GM21576 (cell line): ENCODE measurements at regions not wholly inside any gene's neighbourhood (a gene's known extent, or its start where the extent isn't known, plus 50 kb on each side); places are given as distances from the start of the nearest gene placed in this dataset.

Source experiments
- ATAC-seq: cut with Tn5 transposase; IDR thresholded peaks from one replicate; pipeline ENCODE4 v1.9.1; 2021; ENCODE audit warnings: mild to moderate bottlenecking, moderate library complexity; ENCODE audit not compliant: unreplicated experiment

GRCh38 chr2:59560769-59561168 lies 992.7 kb downstream of the BCL11A start:
- no peak for ATAC-seq

GRCh38 chr2:59540864-59541263 lies 1012.6 kb downstream of the BCL11A start:
- ATAC-seq = no peak

GRCh38 chr2:59538398-59538911 lies 1015.0 kb downstream of the BCL11A start:
- no peak for ATAC-seq

- no peak for ATAC-seq
Observed at GRCh38 chr2:59532808-59533207, 1020.6 kb downstream of the BCL11A start.

GRCh38 chr2:59530258-59530657 lies 1023.2 kb downstream of the BCL11A start:
- ATAC-seq = no peak

- no peak for ATAC-seq
Observed at GRCh38 chr2:59529726-59530125, 1023.7 kb downstream of the BCL11A start.

GRCh38 chr2:59528525-59528924 lies 1024.9 kb downstream of the BCL11A start:
- no peak for ATAC-seq

- no peak for ATAC-seq
Observed at GRCh38 chr2:59502981-59503380, 1050.5 kb downstream of the BCL11A start.

- no peak for ATAC-seq
Observed at GRCh38 chr2:59490994-59491393, 1062.5 kb downstream of the BCL11A start.

GRCh38 chr2:59490192-59490591 lies 1063.3 kb downstream of the BCL11A start:
- no peak for ATAC-seq

GRCh38 chr2:59484673-59485072 lies 1068.8 kb downstream of the BCL11A start:
- ATAC-seq = no peak

GRCh38 chr2:59463426-59463825 lies 1090.0 kb downstream of the BCL11A start:
- no peak for ATAC-seq

GRCh38 chr2:59462422-59463197 lies 1090.8 kb downstream of the BCL11A start:
- ATAC-seq = no peak

GRCh38 chr2:59461127-59461526 lies 1092.3 kb downstream of the BCL11A start:
- ATAC-seq = no peak

GRCh38 chr2:59458800-59459199 lies 1094.7 kb downstream of the BCL11A start:
- no peak for ATAC-seq

GRCh38 chr2:59456285-59456684 lies 1097.2 kb downstream of the BCL11A start:
- no peak for ATAC-seq

- ATAC-seq = no peak
Observed at GRCh38 chr2:59449274-59449673, 1104.2 kb downstream of the BCL11A start.

GRCh38 chr2:59440491-59440890 lies 1113.0 kb downstream of the BCL11A start:
- ATAC-seq = no peak

- ATAC-seq = no peak
Observed at GRCh38 chr2:59435635-59436034, 1117.8 kb downstream of the BCL11A start.

GRCh38 chr2:59428940-59429339 lies 1124.5 kb downstream of the BCL11A start:
- ATAC-seq = no peak

GRCh38 chr2:59427980-59428379 lies 1125.5 kb downstream of the BCL11A start:
- ATAC-seq = no peak

- no peak for ATAC-seq
Observed at GRCh38 chr2:59425247-59425646, 1128.2 kb downstream of the BCL11A start.
